GM12892 (cell line): ENCODE measurements at regions not wholly inside any gene's neighbourhood (a gene's known extent, or its start where the extent isn't known, plus 50 kb on each side); places are given as distances from the start of the nearest gene placed in this dataset.
"Not testable (repeated sequence)": the region's sequence is repeated elsewhere in the genome, so short reads cannot be mapped to it uniquely, and the experiment has no call there.

Experiments used
- DNase-seq: peaks from one replicate; pipeline ENCODE4 v3.0.0; 2011; ENCODE audit not compliant: insufficient read length
- FAIRE-seq: peaks from 2 replicates; lab custom pipeline; 2011; peaks lifted over from hg19 to GRCh38; lab: Jason Lieb, UNC
- POLR2A ChIP-seq: IDR thresholded peaks from 2 replicates; pipeline ENCODE4 v1.6.1; 2011; ENCODE audit warnings: low read depth, low read length, control low read depth
- POLR2AphosphoS5 ChIP-seq: IDR thresholded peaks from 2 replicates; pipeline ENCODE4 v1.6.1; 2011; ENCODE audit warnings: low read depth, low read length, control low read depth
- TAF1 ChIP-seq: IDR thresholded peaks from 2 replicates; pipeline ENCODE4 v1.6.1; 2011; ENCODE audit warnings: low read depth, mild to moderate bottlenecking, control low read depth, low read length, borderline replicate concordance

DNA sequence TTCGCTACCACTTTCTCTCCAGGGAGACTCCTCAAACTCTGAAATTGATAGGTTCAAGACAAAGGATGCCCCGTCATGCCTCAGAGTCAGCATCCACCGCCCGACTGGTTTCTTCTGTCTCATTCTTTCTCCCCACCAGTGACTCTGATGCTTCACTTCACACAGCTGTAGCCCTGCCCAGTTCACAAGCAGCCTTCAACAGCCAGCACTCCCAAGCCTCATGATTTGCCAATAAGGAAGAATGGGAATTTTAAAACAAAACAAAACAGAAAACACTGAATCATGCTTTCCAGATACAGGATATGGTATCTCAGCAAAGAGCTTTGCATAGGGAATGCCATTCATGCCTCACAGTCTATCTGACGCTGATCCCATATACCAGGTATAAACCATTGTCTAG lies 371.2 kb upstream of the RORB start:
- no peak for DNase-seq
- TF ChIP-seq POLR2AphosphoS5 (no peak), POLR2A (no peak), TAF1 (no peak)
- no peak for FAIRE-seq

DNA sequence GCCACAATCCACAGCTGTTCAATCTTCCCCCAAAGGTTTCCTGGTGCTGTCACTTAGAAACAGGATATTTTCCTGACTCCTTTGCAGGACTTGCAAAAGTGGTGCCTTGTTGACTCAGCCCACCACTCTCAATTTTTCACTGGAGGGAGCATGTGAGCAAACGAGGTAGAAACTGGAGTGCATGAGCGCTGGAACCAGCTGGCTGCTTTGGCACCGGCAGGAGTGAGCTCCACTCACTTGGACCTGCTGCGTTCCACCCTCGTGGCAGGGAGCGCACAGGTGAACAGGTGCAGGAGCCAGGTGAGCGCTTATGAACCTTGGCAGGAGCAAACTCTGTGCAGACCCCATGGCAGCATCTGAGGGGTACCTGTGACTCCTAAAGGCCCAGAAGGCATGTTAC lies 364.1 kb upstream of the RORB start:
- TF ChIP-seq TAF1 (no peak), POLR2A (no peak), POLR2AphosphoS5 (no peak)
- no peak for FAIRE-seq
- no peak for DNase-seq

DNA sequence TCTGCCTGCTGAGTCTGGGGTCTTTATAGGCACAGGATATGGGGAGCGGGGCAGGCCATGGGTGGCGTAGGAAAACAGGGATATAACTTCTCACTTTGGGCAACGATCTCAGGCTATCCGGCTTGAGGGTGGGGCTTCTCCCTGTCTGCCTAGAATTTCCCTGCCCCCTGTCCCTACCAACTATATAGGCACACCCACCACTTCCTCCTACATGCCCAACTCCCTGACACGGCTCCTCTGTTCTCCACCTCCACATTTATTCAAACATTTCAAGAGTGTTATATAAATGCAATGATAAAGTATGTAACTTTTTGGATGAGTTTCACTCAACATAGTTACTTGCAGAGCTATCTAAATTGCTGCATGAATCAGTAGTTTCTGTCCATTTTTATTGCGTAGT lies 363.2 kb upstream of the RORB start:
- no peak for FAIRE-seq
- TF ChIP-seq POLR2AphosphoS5 (no peak), POLR2A (no peak), TAF1 (no peak)
- DNase-seq, result no peak

DNA sequence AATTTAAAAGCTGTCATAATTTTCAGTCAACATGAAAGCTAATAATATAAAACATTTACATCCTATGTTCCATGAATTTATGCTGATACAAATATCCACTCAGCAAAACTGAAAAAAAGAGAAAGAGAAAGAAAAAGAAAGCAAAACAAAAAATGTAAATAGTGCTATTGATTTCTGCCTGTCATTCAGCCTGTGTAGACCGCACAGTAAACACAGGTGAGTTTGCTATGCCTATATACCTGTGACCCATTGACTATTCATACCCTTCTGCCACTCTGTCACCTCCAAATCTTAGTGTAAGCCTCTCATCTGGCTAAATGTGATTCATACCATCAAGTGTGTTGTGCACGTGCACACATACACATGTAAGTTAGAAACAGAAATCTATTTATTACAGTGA lies 359.0 kb upstream of the RORB start:
- DNase-seq (no peak), FAIRE-seq (no peak)
- TF ChIP-seq TAF1 (no peak), POLR2A (no peak), POLR2AphosphoS5 (no peak)

DNA sequence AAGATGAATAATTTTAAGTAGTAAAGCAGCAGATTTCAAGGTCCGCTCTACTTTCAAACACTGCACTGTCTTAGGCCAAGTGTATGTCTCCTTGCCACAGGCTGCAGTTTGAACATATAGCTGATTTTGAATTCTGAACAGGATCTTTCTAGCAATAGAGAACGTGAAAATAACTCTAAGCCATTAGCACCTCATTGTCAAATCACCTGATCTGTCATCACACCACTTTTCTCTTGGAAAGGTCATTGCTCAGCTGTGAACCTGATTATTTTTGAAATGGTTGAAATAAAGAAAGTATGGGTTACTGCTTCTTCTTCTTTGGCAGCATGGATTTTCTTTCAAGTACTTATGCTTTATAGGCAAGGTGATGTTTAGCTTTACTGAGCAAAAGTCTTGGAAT lies 357.0 kb upstream of the RORB start:
- DNase-seq (no peak), FAIRE-seq (no peak)
- TF ChIP-seq TAF1 (no peak), POLR2A (no peak), POLR2AphosphoS5 (no peak)

DNA sequence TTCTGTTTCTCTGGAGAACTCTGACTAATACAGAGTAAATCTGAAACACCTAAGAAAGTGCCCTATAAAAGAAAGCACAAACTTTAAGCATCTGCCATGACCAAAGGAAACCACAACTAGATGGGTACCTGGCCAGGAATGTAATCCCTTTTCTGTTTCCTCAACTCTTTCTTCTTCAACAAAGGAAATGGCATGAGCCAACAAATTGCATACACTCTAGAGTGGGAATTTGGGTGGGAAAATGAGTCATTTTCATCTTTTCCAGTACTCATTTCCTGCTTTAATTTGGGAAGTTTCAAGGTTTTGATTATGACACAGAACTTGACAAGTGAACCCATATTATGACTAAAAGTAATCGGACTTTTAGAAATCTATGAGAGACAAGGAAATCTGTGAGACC lies 349.2 kb upstream of the RORB start:
- no peak for TF ChIP-seq TAF1
- no peak for TF ChIP-seq POLR2A
- TF ChIP-seq POLR2AphosphoS5, result no peak
- no peak for DNase-seq
- no peak for FAIRE-seq

DNA sequence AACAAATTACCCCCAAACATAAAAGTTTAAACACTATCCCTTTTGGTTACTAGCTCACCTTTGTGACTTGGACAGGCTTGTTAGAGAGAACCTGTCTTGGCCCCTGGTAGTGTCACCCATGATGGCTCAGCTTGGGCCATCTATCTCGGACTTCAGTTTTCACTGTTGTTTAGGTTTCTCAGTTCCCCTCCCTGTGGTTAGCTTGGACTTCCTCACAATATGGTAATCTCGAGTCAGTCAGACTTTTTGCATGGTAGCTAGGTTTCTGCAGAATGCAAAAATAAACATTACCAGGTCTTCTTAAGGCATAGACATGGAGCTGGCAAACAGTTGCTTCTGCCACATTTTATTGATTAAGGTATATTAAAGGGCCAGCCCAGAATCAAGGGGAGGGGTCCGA lies 324.3 kb upstream of the RORB start:
- TF ChIP-seq POLR2AphosphoS5 (no peak), POLR2A (no peak), TAF1 (no peak)
- FAIRE-seq (peak; percentile 21), DNase-seq (peak; percentile 1)

DNA sequence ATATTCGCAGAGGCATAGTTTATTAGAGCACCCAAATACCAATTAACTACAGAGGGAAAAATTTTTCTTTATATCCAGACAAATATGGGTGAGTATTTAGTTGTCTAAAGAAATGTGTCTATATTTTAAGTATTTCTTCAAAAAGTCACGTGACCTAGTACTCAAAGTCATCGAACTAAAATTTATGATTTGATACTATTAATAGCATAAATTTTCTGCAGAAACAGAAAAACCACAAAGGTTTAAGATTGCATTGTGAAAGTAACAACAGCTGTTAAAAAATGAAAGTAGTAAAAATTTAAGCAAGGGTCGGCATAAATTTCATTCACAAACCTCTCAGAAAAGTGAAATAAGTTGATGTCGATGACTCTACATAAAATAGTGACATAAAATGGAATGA lies 323.9 kb upstream of the RORB start:
- no peak for DNase-seq
- TF ChIP-seq POLR2A (no peak), TAF1 (no peak), POLR2AphosphoS5 (no peak)
- FAIRE-seq, result no peak

DNA sequence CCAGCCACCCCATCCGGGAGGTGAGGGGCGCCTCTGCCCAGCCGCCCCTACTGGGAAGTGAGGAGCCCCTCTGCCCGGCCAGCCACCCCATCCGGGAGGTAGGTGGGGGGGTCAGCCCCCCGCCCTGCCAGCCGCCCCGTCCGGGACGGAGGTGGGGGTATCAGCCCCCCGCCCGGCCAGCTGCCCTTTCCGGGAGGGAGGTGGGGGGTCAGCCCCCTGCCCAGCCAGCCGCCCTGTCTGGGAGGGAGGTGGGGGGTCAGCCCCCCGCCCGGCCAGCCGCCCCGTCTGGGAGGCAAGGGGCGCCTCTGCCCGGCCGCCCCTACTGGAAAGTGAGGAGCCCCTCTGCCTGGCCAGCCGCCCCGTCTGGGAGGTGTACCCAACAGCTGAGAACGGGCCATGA lies 299.4 kb upstream of the RORB start:
- DNase-seq, FAIRE-seq: not testable (repeated sequence)

DNA sequence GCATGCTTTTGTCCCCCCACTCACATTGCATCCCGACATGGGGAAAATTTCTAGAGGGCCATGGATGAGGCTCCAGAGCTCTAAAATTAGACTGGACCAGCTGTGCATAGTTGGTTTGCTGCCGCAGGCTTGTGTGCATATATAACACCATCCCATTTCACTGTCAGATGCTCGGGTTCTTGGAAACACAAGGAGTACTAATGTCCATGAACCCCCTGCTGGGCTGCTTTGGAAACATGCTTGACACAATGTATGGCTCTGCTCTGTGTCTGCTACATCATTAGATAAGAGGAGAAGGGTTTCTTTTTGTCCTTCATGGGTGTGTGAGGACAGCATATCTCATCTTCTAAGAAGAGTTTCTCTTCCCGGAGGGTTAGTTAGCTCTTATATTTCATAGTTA lies 292.1 kb upstream of the RORB start:
- TF ChIP-seq POLR2A (no peak), TAF1 (no peak), POLR2AphosphoS5 (no peak)
- DNase-seq, result no peak
- no peak for FAIRE-seq

DNA sequence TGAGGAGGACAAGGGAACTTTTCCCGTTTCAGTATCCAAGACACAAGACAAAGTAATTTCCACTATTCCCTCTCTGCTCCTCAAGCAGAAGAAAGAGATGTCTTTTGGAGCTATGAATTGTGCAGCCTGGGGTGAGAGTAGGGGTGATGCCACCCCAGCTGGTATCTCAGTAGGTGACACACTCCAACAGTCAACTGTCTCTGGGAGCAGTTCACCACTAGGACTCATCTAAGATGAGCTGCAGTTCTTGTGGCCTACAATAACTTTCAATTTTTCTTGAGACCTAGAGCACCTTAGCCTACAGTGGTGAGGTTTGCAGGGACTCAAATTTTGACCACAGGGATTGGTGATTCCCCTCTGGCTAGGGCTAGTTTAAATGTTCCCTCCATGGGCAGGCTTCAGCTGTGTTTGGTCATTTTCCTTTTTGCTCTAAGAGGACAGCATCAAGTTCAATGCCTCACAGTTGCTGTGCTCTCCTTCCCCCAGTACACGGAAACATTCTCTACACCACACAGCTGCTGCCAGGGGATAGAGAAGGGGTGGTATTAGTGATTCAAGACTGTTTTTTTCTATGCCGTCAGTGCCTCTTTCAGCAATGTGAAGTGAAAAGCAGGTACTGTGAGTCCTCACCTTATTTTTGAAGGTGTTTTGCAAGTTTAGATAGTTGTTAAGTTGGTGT lies 278.6 kb upstream of the RORB start:
- TF ChIP-seq TAF1 (no peak), POLR2A (no peak), POLR2AphosphoS5 (no peak)
- DNase-seq (no peak), FAIRE-seq (no peak)

DNA sequence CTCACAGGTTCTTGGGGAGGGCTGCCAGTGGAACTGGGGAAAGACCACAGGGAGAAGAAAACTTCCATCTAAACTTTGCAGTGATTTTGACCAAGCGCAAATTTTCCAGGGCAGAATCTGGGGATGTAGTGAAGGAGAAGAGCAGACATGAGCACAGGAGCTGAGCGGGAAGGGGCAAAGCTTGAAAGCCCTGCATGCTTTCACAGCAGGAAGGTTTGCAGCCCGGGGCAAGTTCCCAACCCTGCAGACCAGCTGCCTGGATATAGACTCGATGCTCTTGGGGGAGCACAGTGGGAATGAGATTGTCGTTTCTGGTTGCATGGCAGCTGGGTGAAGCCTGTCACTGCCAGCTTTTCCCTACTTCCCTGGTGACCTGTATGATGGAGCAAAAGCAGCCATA lies 276.8 kb upstream of the RORB start:
- FAIRE-seq, result no peak

DNA sequence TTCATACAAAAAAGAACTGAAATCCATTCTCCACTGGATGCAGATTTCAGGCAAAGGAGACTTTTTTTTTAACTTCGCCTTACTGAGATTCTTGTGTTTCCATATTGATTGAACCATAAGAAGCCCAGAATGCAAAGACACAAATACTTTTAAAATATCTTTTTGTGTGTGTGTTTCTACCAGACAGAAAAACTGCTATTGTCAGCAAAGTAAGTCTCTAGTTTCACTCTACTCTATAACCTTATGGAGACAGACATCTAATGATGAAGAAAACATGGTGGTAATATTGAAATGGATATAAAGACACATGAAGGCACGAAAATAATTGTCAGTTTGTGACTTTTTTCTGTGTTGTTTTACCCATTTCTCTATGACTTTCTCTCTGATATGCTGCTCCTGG lies 260.3 kb upstream of the RORB start:
- TF ChIP-seq TAF1, result no peak
- TF ChIP-seq POLR2AphosphoS5, result no peak
- no peak for TF ChIP-seq POLR2A
- no peak for DNase-seq
- no peak for FAIRE-seq

More for the DNA sequence above, 276.8 kb upstream of the RORB start:
- no peak for DNase-seq
- no peak for TF ChIP-seq POLR2A
- no peak for TF ChIP-seq POLR2AphosphoS5
- TF ChIP-seq TAF1, result no peak
